Immature natural killer cell (primary cell): ENCODE measurements at regions not wholly inside any gene's neighbourhood (a gene's known extent, or its start where the extent isn't known, plus 50 kb on each side); places are given as distances from the start of the nearest gene placed in this dataset.

Source experiments
- DNase-seq, 3 donors: peaks; one replicate each; pipeline ENCODE4 v3.0.0; 2022; ENCODE audit warnings: mixed read lengths in 1 of 3
- H3K27ac Mint-ChIP-seq, 6 donors: one replicate each; pipeline ENCODE4 v1.8.0; 2020; ENCODE audit warnings: mixed read lengths in 6 of 6, mild to moderate bottlenecking in 5 of 6, inconsistent platforms in 4 of 6, moderate library complexity in 3 of 6
- H3K27me3 Mint-ChIP-seq, 3 donors: one replicate each; pipeline ENCODE4 v1.8.0; 2020 to 2021; ENCODE audit warnings: low read depth in 3 of 3, mild to moderate bottlenecking in 3 of 3, mixed read lengths in 3 of 3, moderate library complexity in 3 of 3, inconsistent platforms in 1 of 3
- H3K36me3 Mint-ChIP-seq, 3 donors: one replicate each; pipeline ENCODE4 v1.8.0; 2020; ENCODE audit warnings: mixed read lengths in 3 of 3, inconsistent platforms in 2 of 3, mild to moderate bottlenecking in 2 of 3
- H3K4me1 Mint-ChIP-seq, 2 donors: one replicate each; pipeline ENCODE4 v1.8.0; 2020; ENCODE audit warnings: inconsistent platforms in 2 of 2, mild to moderate bottlenecking in 2 of 2, mixed read lengths in 2 of 2, moderate library complexity in 1 of 2
- H3K4me3 Mint-ChIP-seq, 5 donors: one replicate each; pipeline ENCODE4 v1.8.0; 2020; ENCODE audit warnings: mild to moderate bottlenecking in 5 of 5, mixed read lengths in 5 of 5, inconsistent platforms in 3 of 5, moderate library complexity in 3 of 5
- H3K9me3 Mint-ChIP-seq, 6 donors: one replicate each; pipeline ENCODE4 v1.8.0; 2020; ENCODE audit warnings: mild to moderate bottlenecking in 6 of 6, mixed read lengths in 6 of 6, inconsistent platforms in 4 of 6, moderate library complexity in 3 of 6

DNA sequence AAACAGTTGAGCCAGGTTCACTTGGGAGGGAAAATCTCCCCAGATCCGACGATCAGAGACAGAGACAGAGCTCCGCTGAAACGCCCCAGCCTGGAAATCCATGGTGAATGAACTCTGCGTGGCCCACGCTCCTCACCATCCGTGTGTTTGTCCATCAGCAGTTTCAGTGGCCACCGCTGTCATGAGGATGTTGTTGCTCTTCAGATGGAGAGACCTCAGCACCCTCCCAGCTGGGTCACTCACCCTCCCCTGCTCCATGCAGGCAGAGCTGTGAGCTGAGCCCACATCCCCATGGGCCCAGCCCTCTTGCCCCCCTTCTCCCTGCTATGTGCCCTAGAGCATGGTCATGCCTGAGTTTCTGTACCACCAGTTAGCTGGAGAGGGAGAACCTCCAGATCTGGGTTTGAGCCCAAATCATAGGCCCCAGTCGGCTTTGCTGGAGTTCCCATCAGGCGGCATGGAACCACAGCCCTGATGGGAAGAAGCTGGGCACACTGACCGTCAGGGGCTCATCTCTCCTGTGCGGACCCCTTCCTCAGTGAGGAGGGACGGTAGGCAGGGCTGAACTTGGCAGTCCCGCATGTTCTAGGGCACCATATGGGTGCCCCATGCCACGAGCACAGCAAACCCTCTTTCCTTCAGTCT, 154.4 kb upstream of the COL5A1 start:
- H3K27ac Mint-ChIP-seq, result no peak overlapping the region
- peaks cover 0 to 8% (median 2%) of the 10 kb centered on the region in 3 donors for H3K27me3 Mint-ChIP-seq
- H3K4me1 Mint-ChIP-seq, result no peaks in the 10 kb centered on the region
- no peak overlapping the region for H3K4me3 Mint-ChIP-seq
- H3K36me3 Mint-ChIP-seq, result no peaks in the 10 kb centered on the region
- no peak for DNase-seq
- no peaks in the 10 kb centered on the region for H3K9me3 Mint-ChIP-seq

DNA sequence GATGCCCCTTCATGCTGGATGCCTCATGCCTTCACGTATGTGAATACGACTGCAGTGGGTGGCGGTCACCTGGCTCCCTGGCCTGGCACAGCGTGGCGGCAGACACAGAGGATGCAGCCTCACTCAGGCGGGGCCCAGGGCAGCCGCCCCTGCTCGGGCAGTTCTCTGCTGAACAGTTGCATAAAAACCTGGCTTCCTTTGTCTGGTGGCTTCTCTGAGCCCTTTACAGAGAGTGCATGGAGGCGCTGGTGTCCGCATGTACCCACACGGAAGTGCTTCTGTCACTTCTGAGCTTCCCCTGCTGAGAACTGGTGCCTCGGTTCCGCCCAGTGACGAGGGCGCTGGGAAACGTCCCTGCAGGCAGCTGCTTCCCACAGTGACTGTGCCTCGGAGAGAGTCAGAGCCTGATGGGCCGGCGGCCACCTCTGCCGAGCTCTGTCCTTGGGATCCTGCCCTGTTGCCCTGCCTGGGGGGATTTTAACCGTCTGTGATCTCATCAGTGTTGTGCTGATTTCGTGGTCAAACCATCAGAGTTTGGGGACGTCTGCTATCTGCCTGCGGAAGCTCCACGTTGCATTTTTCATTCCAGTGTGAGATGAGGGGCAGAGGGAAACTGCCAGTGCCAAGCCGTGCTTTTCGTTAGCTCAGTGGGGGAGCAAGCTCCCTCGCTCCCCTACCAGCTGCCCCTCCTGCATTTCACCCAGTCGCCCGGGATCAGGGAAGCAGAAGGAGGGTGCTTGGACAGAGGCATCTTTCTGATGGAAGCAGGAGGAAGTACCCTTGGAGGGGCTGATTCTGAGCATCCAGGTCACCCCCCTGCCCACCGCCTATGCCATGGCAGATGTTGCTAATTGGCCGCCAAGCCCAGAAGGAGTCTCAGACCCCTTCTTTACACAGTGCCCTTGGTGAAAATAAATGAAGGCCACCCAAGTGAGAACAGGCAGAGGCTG, 153.0 kb upstream of the COL5A1 start:
- Mint-ChIP-seq H3K27ac (no peak overlapping the region), H3K4me3 (no peak overlapping the region), H3K36me3 (no peaks in the 10 kb centered on the region), H3K9me3 (no peaks in the 10 kb centered on the region), H3K4me1 (no peaks in the 10 kb centered on the region), H3K27me3 (peaks cover 0 to 5% (median 5%) of the 10 kb centered on the region in 3 donors)
- DNase-seq, result no peak

DNA sequence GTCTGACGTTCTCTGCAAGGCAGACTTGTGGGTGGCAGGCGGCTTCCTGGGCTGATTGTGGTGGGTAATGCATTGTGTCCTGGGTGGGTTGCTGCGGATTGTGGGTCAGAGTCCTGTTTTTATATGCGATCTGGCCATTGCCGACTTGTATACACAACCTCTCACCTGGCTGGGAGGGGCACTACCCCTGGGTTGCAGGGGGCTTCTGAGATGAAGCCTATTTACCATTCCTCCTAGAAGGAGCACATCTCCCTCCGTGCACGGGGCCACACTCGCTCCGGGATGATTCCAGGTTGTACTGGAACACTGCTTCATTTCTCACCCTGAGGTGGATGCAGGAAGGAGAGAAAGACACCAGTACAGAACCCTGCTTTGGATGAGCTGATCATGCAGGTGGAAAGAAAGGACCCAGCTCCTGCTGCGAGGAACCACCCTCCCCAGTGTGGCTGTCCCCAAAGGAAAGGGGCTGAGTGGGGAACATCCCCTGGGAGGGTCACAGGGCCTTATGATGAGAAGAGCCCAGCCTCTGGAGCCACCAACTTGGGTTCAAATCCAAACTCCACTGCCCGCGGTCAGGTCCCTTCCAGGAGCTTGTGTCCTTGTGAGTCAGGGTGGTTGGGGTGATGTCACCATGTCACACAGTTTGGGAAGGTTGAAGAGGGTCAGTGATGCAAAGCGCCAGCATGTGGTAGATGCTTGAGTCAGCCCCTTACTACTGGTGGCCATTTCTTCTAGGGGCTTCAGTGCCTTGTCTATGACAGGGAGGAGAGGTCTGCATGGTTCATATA, 151.8 kb upstream of the COL5A1 start:
- no peaks in the 10 kb centered on the region for H3K36me3 Mint-ChIP-seq
- peaks cover 0 to 3% (median 3%) of the 10 kb centered on the region in 3 donors for H3K27me3 Mint-ChIP-seq
- H3K4me3 Mint-ChIP-seq, result no peak overlapping the region
- H3K9me3 Mint-ChIP-seq, result no peaks in the 10 kb centered on the region
- H3K27ac Mint-ChIP-seq, result no peak overlapping the region
- H3K4me1 Mint-ChIP-seq, result no peaks in the 10 kb centered on the region
- no peak for DNase-seq

DNA sequence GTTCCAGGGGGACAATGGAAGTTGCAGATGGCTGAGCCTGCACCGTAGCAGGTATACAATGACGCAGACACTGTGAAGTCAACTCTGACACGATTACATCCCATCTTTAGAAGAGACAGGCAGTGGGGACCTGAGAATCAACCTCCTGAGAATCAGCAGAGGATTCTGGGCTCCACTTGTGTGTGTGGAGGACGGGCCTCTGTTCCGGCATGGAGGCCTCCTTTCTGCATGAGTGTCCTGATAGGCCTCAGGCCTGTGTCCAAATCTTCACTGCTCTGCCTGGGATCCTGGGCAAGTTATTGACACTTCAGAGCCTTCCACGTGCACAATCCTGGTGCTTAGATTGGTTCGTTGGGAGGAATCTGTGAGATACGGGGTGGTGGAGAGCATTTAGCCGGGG, 151.2 kb upstream of the COL5A1 start:
- no peak overlapping the region for H3K4me3 Mint-ChIP-seq
- H3K27ac Mint-ChIP-seq, result no peak overlapping the region
- no peaks in the 10 kb centered on the region for H3K9me3 Mint-ChIP-seq
- no peak for DNase-seq
- peaks cover 0 to 3% (median 0%) of the 10 kb centered on the region in 3 donors for H3K27me3 Mint-ChIP-seq
- H3K36me3 Mint-ChIP-seq, result no peaks in the 10 kb centered on the region
- no peaks in the 10 kb centered on the region for H3K4me1 Mint-ChIP-seq

DNA sequence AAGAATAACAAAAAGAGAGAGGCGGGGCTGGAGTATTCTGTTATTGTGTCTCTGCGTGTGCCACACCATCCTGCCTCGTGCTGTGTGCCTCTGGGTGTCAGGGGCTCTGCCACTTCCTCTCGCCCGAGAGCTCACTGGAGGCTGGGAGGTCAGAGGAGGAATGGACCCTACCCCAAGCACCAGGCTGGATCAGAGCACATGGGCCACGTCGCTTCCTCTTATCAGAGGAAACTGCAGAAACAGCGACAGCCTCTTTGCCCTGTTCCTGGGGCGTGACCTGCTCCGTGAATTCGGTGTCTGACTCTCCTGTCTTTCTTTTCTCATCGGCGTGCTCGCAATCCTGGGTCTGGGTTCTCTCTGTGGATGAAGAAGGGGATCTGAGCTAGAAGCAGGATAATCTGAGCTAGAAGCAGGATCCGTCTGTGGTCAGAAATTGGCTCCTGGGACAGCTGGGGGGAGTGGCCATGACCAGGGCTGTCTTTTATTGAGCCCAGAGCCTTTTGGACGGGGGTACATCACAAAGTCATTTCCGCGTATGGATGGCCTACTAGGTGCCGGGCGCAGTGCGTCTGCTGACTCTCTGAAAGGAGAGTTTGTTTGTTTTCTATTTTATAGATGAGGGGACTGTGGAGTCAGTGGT, 150.3 kb upstream of the COL5A1 start:
- no peak overlapping the region for H3K4me3 Mint-ChIP-seq
- no peaks in the 10 kb centered on the region for H3K36me3 Mint-ChIP-seq
- H3K27me3 Mint-ChIP-seq, result peaks cover 0 to 3% (median 0%) of the 10 kb centered on the region in 3 donors
- no peaks in the 10 kb centered on the region for H3K4me1 Mint-ChIP-seq
- H3K9me3 Mint-ChIP-seq, result no peaks in the 10 kb centered on the region
- H3K27ac Mint-ChIP-seq, result no peak overlapping the region
- no peak for DNase-seq

DNA sequence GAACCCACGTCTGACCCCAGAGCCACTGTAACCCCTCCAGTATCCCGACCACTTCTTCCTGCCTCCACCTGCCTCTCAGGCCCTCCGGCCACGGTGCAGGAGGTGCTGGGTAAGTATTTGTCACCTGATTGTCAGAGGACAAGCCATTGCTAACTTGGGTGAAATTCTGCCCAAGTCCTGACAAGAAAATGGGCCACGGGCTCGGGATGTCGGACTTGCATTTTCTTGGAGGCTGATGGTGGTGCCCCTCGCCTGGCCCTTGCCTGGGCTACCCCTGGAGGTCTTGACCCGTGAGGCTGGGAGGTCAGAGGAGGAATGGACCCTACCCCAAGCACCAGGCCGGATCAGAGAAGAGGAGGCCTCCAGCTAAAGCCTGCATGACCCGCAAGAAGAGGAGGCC, 149.7 kb upstream of the COL5A1 start:
- no peak overlapping the region for H3K27ac Mint-ChIP-seq
- H3K4me3 Mint-ChIP-seq, result no peak overlapping the region
- no peaks in the 10 kb centered on the region for H3K9me3 Mint-ChIP-seq
- no peak for DNase-seq
- no peaks in the 10 kb centered on the region for H3K36me3 Mint-ChIP-seq
- H3K27me3 Mint-ChIP-seq, result peaks cover 0 to 3% (median 0%) of the 10 kb centered on the region in 3 donors
- H3K4me1 Mint-ChIP-seq, result no peaks in the 10 kb centered on the region

DNA sequence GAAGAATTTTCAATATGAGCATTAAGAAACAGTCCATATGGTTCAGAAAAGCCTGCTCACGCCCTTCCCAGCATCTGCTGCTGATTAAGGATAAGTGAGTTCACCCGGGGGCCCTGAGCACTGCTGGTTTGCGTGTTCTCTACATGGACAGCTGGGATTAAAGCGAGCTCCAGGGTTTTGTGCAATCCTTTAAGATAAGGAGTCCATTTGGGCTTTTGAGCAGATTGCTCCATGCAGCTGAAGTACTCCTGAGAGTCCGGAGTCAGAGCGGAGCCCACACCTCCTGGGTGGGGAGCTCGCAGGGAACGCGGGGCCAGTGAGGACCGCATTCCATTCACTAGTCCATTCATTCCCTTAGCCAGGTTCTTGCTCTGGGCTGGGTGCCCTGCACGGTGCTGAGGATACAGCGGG, 149.3 kb upstream of the COL5A1 start:
- no peak overlapping the region for H3K27ac Mint-ChIP-seq
- H3K9me3 Mint-ChIP-seq, result no peaks in the 10 kb centered on the region

DNA sequence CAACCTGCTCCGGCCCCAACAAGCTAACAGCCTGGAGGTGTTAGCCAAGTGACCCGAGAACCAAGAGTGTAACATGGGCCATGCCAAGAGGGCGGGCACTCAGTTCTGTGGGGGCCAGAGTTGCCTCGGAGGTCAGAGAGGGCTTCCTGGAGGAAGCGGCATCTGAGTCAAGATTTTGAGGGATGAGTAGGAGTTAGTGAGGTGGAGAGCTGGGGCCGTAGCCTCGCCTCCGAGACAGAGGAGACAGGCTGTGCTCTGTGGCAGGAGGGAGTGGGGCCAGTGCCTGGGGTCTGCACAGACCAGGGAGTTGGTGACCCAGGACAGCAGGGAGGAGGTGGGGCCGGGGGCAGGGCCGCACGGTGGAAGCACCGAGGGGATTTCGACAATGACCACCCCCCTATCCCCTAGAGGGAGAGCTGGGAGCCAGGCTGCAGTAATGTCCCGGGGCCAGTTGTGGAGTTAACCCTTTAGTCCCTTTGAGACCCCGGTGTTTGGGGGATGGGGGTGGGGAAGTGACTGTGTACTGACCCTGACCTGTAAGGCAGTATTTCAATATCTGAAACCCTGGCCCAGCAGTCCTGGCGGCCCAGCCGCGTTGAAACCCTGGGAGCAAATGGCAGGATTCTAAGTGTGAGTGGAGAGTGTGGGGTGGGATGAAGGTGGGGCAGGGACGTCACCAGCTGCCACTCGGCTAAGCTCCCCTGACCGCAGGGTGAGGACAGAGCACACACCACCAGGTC, 148.7 kb upstream of the COL5A1 start:
- H3K9me3 Mint-ChIP-seq, result no peaks in the 10 kb centered on the region
- H3K27ac Mint-ChIP-seq, result no peak overlapping the region
- H3K36me3 Mint-ChIP-seq, result no peaks in the 10 kb centered on the region
- peaks cover 0 to 3% (median 0%) of the 10 kb centered on the region in 3 donors for H3K27me3 Mint-ChIP-seq
- no peak overlapping the region for H3K4me3 Mint-ChIP-seq
- DNase-seq, result no peak
- H3K4me1 Mint-ChIP-seq, result no peaks in the 10 kb centered on the region

More for the DNA sequence above, 149.3 kb upstream of the COL5A1 start:
- DNase-seq, result no peak
- H3K4me3 Mint-ChIP-seq, result no peak overlapping the region
- H3K4me1 Mint-ChIP-seq, result no peaks in the 10 kb centered on the region
- H3K27me3 Mint-ChIP-seq, result peaks cover 0 to 3% (median 0%) of the 10 kb centered on the region in 3 donors
- H3K36me3 Mint-ChIP-seq, result no peaks in the 10 kb centered on the region

DNA sequence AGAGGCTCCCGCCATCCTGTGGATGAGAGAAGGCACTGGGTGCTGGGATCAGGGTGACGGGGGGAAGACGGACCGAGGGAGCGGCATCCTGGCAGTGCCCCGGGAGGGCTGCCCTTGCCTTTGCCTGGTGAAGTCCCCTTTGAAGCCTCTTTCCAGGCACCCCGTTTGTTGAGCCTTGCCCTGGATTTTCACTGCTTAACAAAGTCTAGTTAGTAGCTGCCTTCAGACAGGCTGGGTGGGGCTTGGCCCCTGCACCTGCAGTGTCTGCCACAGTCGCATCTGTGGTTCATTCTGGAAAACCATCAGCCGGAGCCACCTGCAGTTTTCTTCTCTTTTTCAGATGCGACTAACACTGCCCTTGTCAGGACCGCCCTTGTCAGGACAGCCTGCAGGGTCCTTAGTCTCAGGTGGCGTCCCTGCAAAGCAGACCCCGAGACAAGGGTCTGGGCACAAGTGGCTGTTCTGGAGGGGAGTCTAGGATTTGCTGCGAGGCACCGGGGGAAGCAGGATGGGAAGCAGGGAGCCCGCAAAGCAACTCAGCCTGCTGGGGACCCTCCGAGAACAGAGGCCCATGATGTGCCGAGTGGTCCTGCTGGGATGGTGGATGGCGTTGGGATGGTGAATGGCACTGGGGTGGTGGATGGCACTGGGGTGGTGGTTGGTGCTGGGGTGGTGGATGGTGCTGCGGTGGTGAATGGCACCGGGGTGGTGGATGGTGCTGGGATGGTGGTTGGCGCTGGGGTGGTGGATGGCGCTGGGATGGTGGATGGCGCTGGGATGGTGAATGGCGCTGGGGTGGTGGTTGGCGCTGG, 147.9 kb upstream of the COL5A1 start:
- H3K4me1 Mint-ChIP-seq, result no peaks in the 10 kb centered on the region
- no peaks in the 10 kb centered on the region for H3K9me3 Mint-ChIP-seq
- DNase-seq, result no peak
- peaks cover 0 to 3% (median 0%) of the 10 kb centered on the region in 3 donors for H3K27me3 Mint-ChIP-seq
- no peak overlapping the region for H3K27ac Mint-ChIP-seq
- no peaks in the 10 kb centered on the region for H3K36me3 Mint-ChIP-seq
- no peak overlapping the region for H3K4me3 Mint-ChIP-seq

DNA sequence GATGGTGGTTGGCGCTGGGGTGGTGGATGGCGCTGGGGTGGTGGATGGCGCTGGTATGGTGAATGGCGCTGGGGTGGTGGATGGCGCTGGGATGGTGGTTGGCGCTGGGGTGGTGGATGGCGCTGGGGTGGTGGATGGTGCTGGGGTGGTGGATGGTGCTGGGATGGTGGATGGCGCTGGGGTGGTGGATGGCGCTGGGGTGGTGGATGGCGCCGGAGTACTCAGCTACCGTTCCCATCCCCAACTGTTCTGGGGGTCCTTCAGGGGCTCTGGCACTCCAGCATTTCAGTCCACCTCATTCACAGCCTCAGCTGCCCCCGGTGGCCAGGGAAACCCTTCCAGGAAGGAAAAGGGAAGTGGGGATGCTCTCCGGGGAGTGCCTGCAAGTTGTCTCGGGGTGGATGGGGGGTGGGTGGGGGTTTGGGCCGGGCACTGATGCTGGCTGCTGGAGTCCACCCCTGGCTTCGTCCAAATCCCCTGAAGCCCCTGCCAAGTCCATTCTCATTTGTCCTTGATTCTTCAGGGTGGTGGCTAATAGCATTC, 147.3 kb upstream of the COL5A1 start:
- DNase-seq, result no peak
- Mint-ChIP-seq H3K4me1 (no peaks in the 10 kb centered on the region), H3K27me3 (peaks cover 0 to 3% (median 0%) of the 10 kb centered on the region in 3 donors), H3K9me3 (no peaks in the 10 kb centered on the region), H3K4me3 (no peak overlapping the region), H3K36me3 (no peaks in the 10 kb centered on the region), H3K27ac (no peak overlapping the region)

DNA sequence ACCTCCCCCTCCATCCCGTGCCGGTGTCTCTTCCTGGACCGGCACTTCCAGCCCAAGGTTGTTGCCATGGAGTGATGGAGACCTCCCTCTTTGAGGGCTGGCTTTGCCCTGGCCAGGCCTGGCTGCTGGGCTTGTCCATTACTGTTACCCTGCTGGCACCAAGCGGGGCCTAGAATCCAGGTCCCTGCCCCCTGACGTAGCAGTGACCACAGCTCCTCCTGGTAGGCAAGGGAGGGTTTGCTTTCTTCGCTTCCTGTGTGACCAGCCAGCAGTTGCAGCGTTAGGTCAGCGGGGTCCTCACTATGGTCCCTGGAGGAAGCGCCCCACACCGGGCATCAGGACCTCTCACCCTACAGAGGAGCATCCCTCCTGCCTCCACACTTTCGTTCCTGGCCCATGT, 146.7 kb upstream of the COL5A1 start:
- no peak overlapping the region for H3K27ac Mint-ChIP-seq

DNA sequence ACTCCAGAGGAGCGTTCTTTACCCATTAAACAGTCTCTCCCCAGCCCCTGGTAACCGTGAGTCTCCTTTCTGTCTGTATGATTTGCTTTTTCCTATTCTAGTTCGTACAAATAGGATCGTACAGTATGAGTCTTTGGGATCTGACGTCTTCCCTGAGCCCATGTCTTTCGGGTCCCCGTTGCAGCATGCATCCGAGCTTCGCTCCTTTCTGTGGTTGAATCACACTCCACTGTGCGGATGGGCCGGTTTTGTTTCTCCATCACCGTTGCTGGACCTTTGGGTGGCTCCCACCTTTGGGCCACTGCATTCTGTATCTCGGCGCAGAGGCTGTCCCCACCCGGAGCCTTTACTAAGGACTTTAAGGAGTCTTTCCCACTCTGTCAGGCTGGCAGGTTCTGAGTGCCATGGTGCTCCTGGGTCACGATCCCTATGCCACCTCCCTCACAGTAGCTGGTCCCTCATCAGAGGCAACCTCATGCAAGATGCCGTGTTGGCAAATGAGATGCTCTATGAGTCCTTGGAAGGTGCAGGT, 145.7 kb upstream of the COL5A1 start:
- no peak for DNase-seq
- Mint-ChIP-seq H3K4me3 (no peak overlapping the region), H3K4me1 (no peaks in the 10 kb centered on the region), H3K27me3 (peaks cover 0 to 3% (median 2%) of the 10 kb centered on the region in 3 donors), H3K9me3 (no peaks in the 10 kb centered on the region), H3K27ac (no peak overlapping the region), H3K36me3 (no peaks in the 10 kb centered on the region)

More for the DNA sequence above, 146.7 kb upstream of the COL5A1 start:
- Mint-ChIP-seq H3K4me1 (no peaks in the 10 kb centered on the region), H3K9me3 (no peaks in the 10 kb centered on the region), H3K27me3 (peaks cover 0 to 3% (median 2%) of the 10 kb centered on the region in 3 donors), H3K4me3 (no peak overlapping the region), H3K36me3 (no peaks in the 10 kb centered on the region)
- no peak for DNase-seq
